ENCODE measurements at regions not wholly inside any gene's neighbourhood (a gene's known extent, or its start where the extent isn't known, plus 50 kb on each side); places are given as distances from the start of the nearest gene placed in this dataset.
"Not testable (repeated sequence)": the region's sequence is repeated elsewhere in the genome, so short reads cannot be mapped to it uniquely, and the experiment has no call there.

GRCh38 chr10:63042256-63042655 is 90.9 kb upstream of the NRBF2 start:
- no peaks in the 10 kb centered on the region for H3K27me3 ChIP-seq
- H3K27ac ChIP-seq: no peak overlapping the region
- TF ChIP-seq CTCF (IDR thresholded peaks at IDR 0.05): no peak
- intact Hi-C loops (cut with DNase I; ENCODE audit: low total_unique reads): no loop called here
- H3K9me3 ChIP-seq: peaks cover 0 to 7% (median 0%) of the 10 kb centered on the region in 3 donors
- no peaks in the 10 kb centered on the region for H3K4me1 ChIP-seq
- DNase-seq: no peak
- H3K36me3 ChIP-seq: no peaks in the 10 kb centered on the region
- no peak overlapping the region for H3K4me3 ChIP-seq

- H3K9me3 ChIP-seq: peaks cover 0 to 11% (median 4%) of the 10 kb centered on the region in 3 donors
- H3K4me1 ChIP-seq; H3K27me3 ChIP-seq; DNase-seq; H3K4me3 ChIP-seq; intact Hi-C loops (cut with DNase I; ENCODE audit: low total_unique reads); H3K36me3 ChIP-seq; H3K27ac ChIP-seq: not testable (repeated sequence)
Measured at GRCh38 chr10:63033616-63034185, 99.4 kb upstream of the NRBF2 start.

GRCh38 chr10:63030536-63030935 is 102.6 kb upstream of the NRBF2 start:
- intact Hi-C loops (cut with DNase I; ENCODE audit: low total_unique reads): no loop called here
- no peak for DNase-seq
- H3K9me3 ChIP-seq: peaks cover 0 to 6% (median 4%) of the 10 kb centered on the region in 3 donors
- no peaks in the 10 kb centered on the region for H3K27me3 ChIP-seq
- no peak for TF ChIP-seq CTCF (IDR thresholded peaks at IDR 0.05)
- H3K36me3 ChIP-seq: no peaks in the 10 kb centered on the region
- no peaks in the 10 kb centered on the region for H3K4me1 ChIP-seq
- H3K4me3 ChIP-seq: no peak overlapping the region
- H3K27ac ChIP-seq: no peak overlapping the region

- intact Hi-C loops (cut with DNase I; ENCODE audit: low total_unique reads): no loop called here
- no peak overlapping the region for H3K27ac ChIP-seq
- DNase-seq: peak in 1 of 2 donors; percentile 21
- no peaks in the 10 kb centered on the region for H3K36me3 ChIP-seq
- no peak for TF ChIP-seq CTCF (IDR thresholded peaks at IDR 0.05)
- no peaks in the 10 kb centered on the region for H3K9me3 ChIP-seq
- no peaks in the 10 kb centered on the region for H3K27me3 ChIP-seq
- no peak overlapping the region for H3K4me3 ChIP-seq
- H3K4me1 ChIP-seq: no peaks in the 10 kb centered on the region
Measured at GRCh38 chr10:63027531-63027930, 105.6 kb upstream of the NRBF2 start.

- intact Hi-C loops (cut with DNase I; ENCODE audit: low total_unique reads): no loop called here
- H3K27me3 ChIP-seq: peaks cover 0 to 2% of the 10 kb centered on the region in 2 donors
- no peak for TF ChIP-seq CTCF (IDR thresholded peaks at IDR 0.05)
- H3K36me3 ChIP-seq: no peaks in the 10 kb centered on the region
- H3K27ac ChIP-seq: no peak overlapping the region
- H3K4me3 ChIP-seq: no peak overlapping the region
- DNase-seq: no peak
- no peaks in the 10 kb centered on the region for H3K9me3 ChIP-seq
- H3K4me1 ChIP-seq: no peaks in the 10 kb centered on the region
Measured at GRCh38 chr10:63021225-63021624, 111.9 kb upstream of the NRBF2 start.

GRCh38 chr10:63013755-63014154 is 119.4 kb upstream of the NRBF2 start:
- H3K36me3 ChIP-seq: no peaks in the 10 kb centered on the region
- intact Hi-C loops (cut with DNase I; ENCODE audit: low total_unique reads): no loop called here
- no peaks in the 10 kb centered on the region for H3K27me3 ChIP-seq
- no peak for TF ChIP-seq CTCF (IDR thresholded peaks at IDR 0.05)
- DNase-seq: no peak
- no peaks in the 10 kb centered on the region for H3K4me1 ChIP-seq
- no peak overlapping the region for H3K27ac ChIP-seq
- H3K9me3 ChIP-seq: no peaks in the 10 kb centered on the region
- H3K4me3 ChIP-seq: no peak overlapping the region

Data from tibial artery (tissue), 4 donors.